GM19395 (cell line): ENCODE measurements at regions not wholly inside any gene's neighbourhood (a gene's known extent, or its start where the extent isn't known, plus 50 kb on each side); places are given as distances from the start of the nearest gene placed in this dataset.

Experiments
- ATAC-seq: cut with Tn5 transposase; IDR thresholded peaks from one replicate; pipeline ENCODE4 v1.9.1; 2021; ENCODE audit warnings: mild to moderate bottlenecking, moderate library complexity; ENCODE audit not compliant: unreplicated experiment

GRCh38 chr20:39547546-39548408 is 585.6 kb downstream of the DHX35 start:
- no peak for ATAC-seq

GRCh38 chr20:39541136-39541803 is 579.1 kb downstream of the DHX35 start:
- no peak for ATAC-seq

GRCh38 chr20:39538317-39538716 is 576.2 kb downstream of the DHX35 start:
- no peak for ATAC-seq

- ATAC-seq = no peak
Observed at GRCh38 chr20:39535301-39535700, 573.2 kb downstream of the DHX35 start.

- no peak for ATAC-seq
Observed at GRCh38 chr20:39534846-39535245, 572.7 kb downstream of the DHX35 start.

- ATAC-seq = no peak
Observed at GRCh38 chr20:39533858-39534257, 571.7 kb downstream of the DHX35 start.

GRCh38 chr20:39532205-39532604 is 570.1 kb downstream of the DHX35 start:
- no peak for ATAC-seq

GRCh38 chr20:39528436-39528835 is 566.3 kb downstream of the DHX35 start:
- ATAC-seq = no peak

GRCh38 chr20:39524371-39524911 is 562.3 kb downstream of the DHX35 start:
- no peak for ATAC-seq

- no peak for ATAC-seq
Observed at GRCh38 chr20:39523405-39523804, 561.3 kb downstream of the DHX35 start.

- ATAC-seq = no peak
Observed at GRCh38 chr20:39518654-39519053, 556.5 kb downstream of the DHX35 start.

- no peak for ATAC-seq
Observed at GRCh38 chr20:39516964-39517363, 554.8 kb downstream of the DHX35 start.

GRCh38 chr20:39504710-39505094 is 542.6 kb downstream of the DHX35 start:
- ATAC-seq = no peak

- no peak for ATAC-seq
Observed at GRCh38 chr20:39503902-39504709, 542.0 kb downstream of the DHX35 start.

GRCh38 chr20:39492223-39492797 is 530.2 kb downstream of the DHX35 start:
- ATAC-seq = no peak

- ATAC-seq = no peak
Observed at GRCh38 chr20:39491711-39492110, 529.6 kb downstream of the DHX35 start.

GRCh38 chr20:39489986-39490560 is 527.9 kb downstream of the DHX35 start:
- no peak for ATAC-seq

- no peak for ATAC-seq
Observed at GRCh38 chr20:39480276-39481043, 518.3 kb downstream of the DHX35 start.

- ATAC-seq = no peak
Observed at GRCh38 chr20:39479196-39479810, 517.2 kb downstream of the DHX35 start.
